IMR-90 (cell line): ENCODE measurements at regions not wholly inside any gene's neighbourhood (a gene's known extent, or its start where the extent isn't known, plus 50 kb on each side); places are given as distances from the start of the nearest gene placed in this dataset.

Experiments used
- ATAC-seq: fragments of 200-7000 bp; cut with Tn5 transposase; 2 replicates; pipeline ENCODE4 v1.9.1; 2020; ENCODE audit warnings: low read depth, mild to moderate bottlenecking, moderate library complexity
- BruUV-seq: library from RNA; stranded (reverse); fragments of 400-500 nt; replicated peaks from 2 replicates; lab custom pipeline; 2021; lab: Mats Ljungman, UMichigan
- CTCF ChIA-PET: fragments of 300-600 bp; formaldehyde crosslinking; extraction: SDS; loops from one replicate; lab custom pipeline; 2021; ENCODE audit warnings: antibody characterized with exemption; lab: Yijun Ruan, JAX
- POLR2A ChIA-PET: fragments of 300-600 bp; sonication (Branson Sonifier 250); formaldehyde crosslinking; loops from one replicate; lab custom pipeline; 2022; ENCODE audit warnings: antibody characterized with exemption; ENCODE audit not compliant: unreplicated experiment; lab: Charles Lee
- DNase-seq: peaks from one replicate; pipeline ENCODE4 v3.0.0; 2013
- H2AFZ ChIP-seq: replicated peaks from 2 replicates; pipeline ENCODE3; 2013; ENCODE audit warnings: low read length, mild to moderate bottlenecking; ENCODE audit not compliant: poor library complexity
- H2AK5ac ChIP-seq: 2 replicates; pipeline ENCODE4 v1.6.1; 2013; ENCODE audit warnings: low read depth, low read length, inconsistent platforms
- H2AK9ac ChIP-seq: replicated peaks from 2 replicates; pipeline ENCODE3; 2013; ENCODE audit warnings: mild to moderate bottlenecking, low read depth, low read length, moderate library complexity; ENCODE audit not compliant: poor library complexity
- H2BK120ac ChIP-seq: 2 replicates; pipeline ENCODE4 v1.6.1; 2013; ENCODE audit warnings: low read depth, low read length, inconsistent platforms
- H2BK15ac ChIP-seq: 3 replicates; pipeline ENCODE4 v1.6.1; 2013; ENCODE audit warnings: low read depth, low read length, inconsistent platforms
- H2BK20ac ChIP-seq: 2 replicates; pipeline ENCODE4 v1.6.1; 2013; ENCODE audit warnings: low read depth, mild to moderate bottlenecking, inconsistent platforms, low read length, moderate library complexity
- H2BK5ac ChIP-seq: 2 replicates; pipeline ENCODE4 v1.6.1; 2013; ENCODE audit warnings: mild to moderate bottlenecking, low read depth, low read length, inconsistent platforms; ENCODE audit not compliant: poor library complexity, severe bottlenecking
- H3K14ac ChIP-seq: replicated peaks from 2 replicates; pipeline ENCODE4 v1.6.1; 2013; ENCODE audit warnings: low read depth, low read length, inconsistent platforms
- H3K18ac ChIP-seq: 2 replicates; pipeline ENCODE4 v1.6.1; 2013; ENCODE audit warnings: low read depth, low read length, control low read depth
- H3K23ac ChIP-seq: 2 replicates; pipeline ENCODE4 v1.6.1; 2013; ENCODE audit warnings: low read depth, low read length, inconsistent platforms
- H3K27ac ChIP-seq: 2 replicates; pipeline ENCODE4 v1.5.1; 2013; ENCODE audit warnings: mild to moderate bottlenecking, control low read depth, low read length; ENCODE audit not compliant: insufficient read depth
- H3K27me3 ChIP-seq: 2 replicates; pipeline ENCODE4 v1.6.1; 2013; ENCODE audit warnings: low read length; ENCODE audit not compliant: control insufficient read depth, insufficient read depth
- H3K36me3 ChIP-seq: 2 replicates; pipeline ENCODE4 v1.6.1; 2013; ENCODE audit warnings: low read length, mixed read lengths; ENCODE audit not compliant: control insufficient read depth, insufficient read depth
- H3K4ac ChIP-seq: 2 replicates; pipeline ENCODE4 v1.6.1; 2013; ENCODE audit warnings: low read depth, low read length, inconsistent platforms
- H3K4me1 ChIP-seq: 2 replicates; pipeline ENCODE4 v1.6.1; 2013; ENCODE audit warnings: low read length, mixed read lengths; ENCODE audit not compliant: control insufficient read depth, insufficient read depth
- H3K4me2 ChIP-seq: 2 replicates; pipeline ENCODE4 v1.6.1; 2013; ENCODE audit warnings: low read depth, mild to moderate bottlenecking, control low read depth, low read length, moderate library complexity
- H3K4me3 ChIP-seq: 2 replicates; pipeline ENCODE4 v1.5.1; 2013; ENCODE audit warnings: low read depth, mild to moderate bottlenecking, control low read depth, low read length, moderate library complexity; ENCODE audit not compliant: insufficient read depth
- H3K56ac ChIP-seq: 2 replicates; pipeline ENCODE4 v1.6.1; 2013; ENCODE audit warnings: low read length, inconsistent platforms; ENCODE audit not compliant: insufficient read depth; ENCODE audit errors: extremely low read depth
- H3K79me1 ChIP-seq, 2 experiments: 2 replicates each; pipeline ENCODE4 v1.6.1; 2013; ENCODE audit warnings: low read length in 2 of 2, inconsistent platforms in 1 of 2, low read depth in 1 of 2
- H3K9ac ChIP-seq: 2 replicates; pipeline ENCODE4 v1.6.1; 2013; ENCODE audit warnings: low read depth, low read length, control low read depth
- H3K9me1 ChIP-seq: 2 replicates; pipeline ENCODE4 v1.6.1; 2013; ENCODE audit warnings: low read length, inconsistent platforms; ENCODE audit not compliant: insufficient read depth
- H3K9me3 ChIP-seq: 2 replicates; pipeline ENCODE4 v1.6.1; 2013; ENCODE audit warnings: low read length; ENCODE audit not compliant: control insufficient read depth, insufficient read depth
- H4K20me1 ChIP-seq: 2 replicates; pipeline ENCODE4 v1.6.1; 2013; ENCODE audit warnings: low read length, inconsistent platforms; ENCODE audit not compliant: insufficient read depth
- H4K5ac ChIP-seq: 2 replicates; pipeline ENCODE4 v1.6.1; 2013; ENCODE audit warnings: mild to moderate bottlenecking, low read depth, low read length, control low read depth
- H4K8ac ChIP-seq, 2 experiments: 2 replicates each; pipeline ENCODE4 v1.6.1; 2013; ENCODE audit warnings: low read depth in 2 of 2, low read length in 2 of 2, control low read depth in 1 of 2, inconsistent platforms in 1 of 2
- H4K91ac ChIP-seq: 2 replicates; pipeline ENCODE4 v1.6.1; 2013; ENCODE audit warnings: low read depth, low read length, inconsistent platforms; ENCODE audit not compliant: insufficient read depth
- CEBPB ChIP-seq: IDR thresholded peaks from 2 replicates; pipeline ENCODE4 v1.6.1; 2012; ENCODE audit warnings: low read depth, low read length, improper control_type of control experiment
- CHD1 ChIP-seq: IDR thresholded peaks from 2 replicates; pipeline ENCODE4 v1.6.1; 2012; ENCODE audit warnings: low read depth, low read length, improper control_type of control experiment
- WGBS, 2 experiments: methylation state at CpG; one replicate each; pipeline versions ENCODE4 v1.1.5 to v1.1.7; 2013; ENCODE audit warnings: missing lambda C conversion rate in 2 of 2; ENCODE audit not compliant: insufficient read length in 1 of 2; ENCODE audit errors: extremely low coverage in 2 of 2; 5-methylcytosine and 5-hydroxymethylcytosine counted together
- dilution Hi-C: fragments of 300-500 bp; cut with HindIII; formaldehyde crosslinking; loops from one replicate; pipeline ENCODE4 v1.14.3; 2018; ENCODE audit warnings: low sequenced_read_pairs; ENCODE audit not compliant: unreplicated experiment
- in situ Hi-C: fragments of 300-500 bp; cut with MboI; formaldehyde crosslinking; loops from 3 replicates; pipeline ENCODE4 v1.14.3; 2019; ENCODE audit warnings: low sequenced_read_pairs, inconsistent platforms, mixed read lengths
- intact Hi-C: fragments of 100-400 bp; cut with micrococcal nuclease; formaldehyde crosslinking; loops from 2 replicates; pipeline ENCODE4 v1.10.0; 2022

- Histone ChIP-seq H2BK20ac (no peak overlapping the region), H3K4me2 (no peak overlapping the region), H3K9ac (no peak overlapping the region), H4K5ac (no peak overlapping the region), H2AFZ (no peak overlapping the region), H3K79me1 (no peaks in the 10 kb centered on the region), H3K4me3 (no peak overlapping the region), H3K18ac (no peak overlapping the region), H2BK120ac (no peak overlapping the region), H3K14ac (no peak overlapping the region), H3K4me1 (no peaks in the 10 kb centered on the region), H4K8ac (no peak overlapping the region), H2AK9ac (no peak overlapping the region), H3K4ac (no peak overlapping the region), H2BK15ac (no peak overlapping the region), H4K91ac (no peak overlapping the region), H3K27ac (no peak overlapping the region), H2BK5ac (no peak overlapping the region), H2AK5ac (no peak overlapping the region), H3K36me3 (no peaks in the 10 kb centered on the region), H3K27me3 (no peaks in the 10 kb centered on the region; the same call in 1 of the 2 replicates), H3K9me3 (no peaks in the 10 kb centered on the region), H3K9me1 (no peaks in the 10 kb centered on the region), H4K20me1 (no peaks in the 10 kb centered on the region), H3K23ac (no peak overlapping the region), H3K56ac (no peak overlapping the region)
- WGBS, 2 experiments, result no CpG with 5 or more reads among the region's 9 CpGs
- ChIA-PET CTCF (no interaction called here), POLR2A (no interaction called here)
- intact Hi-C loops (no loop called here), dilution Hi-C loops (no loop called here), in situ Hi-C loops (no loop called here)
- BruUV-seq, result no TSS peak
- TF ChIP-seq CEBPB (peak; percentile 52), CHD1 (no peak)
- DNase-seq (no peak), ATAC-seq (no peak)
Measured at GRCh38 chr11:15318814-15319213, 204.1 kb downstream of the INSC start.
